ENCODE measurements at regions not wholly inside any gene's neighbourhood (a gene's known extent, or its start where the extent isn't known, plus 50 kb on each side); places are given as distances from the start of the nearest gene placed in this dataset.

DNA sequence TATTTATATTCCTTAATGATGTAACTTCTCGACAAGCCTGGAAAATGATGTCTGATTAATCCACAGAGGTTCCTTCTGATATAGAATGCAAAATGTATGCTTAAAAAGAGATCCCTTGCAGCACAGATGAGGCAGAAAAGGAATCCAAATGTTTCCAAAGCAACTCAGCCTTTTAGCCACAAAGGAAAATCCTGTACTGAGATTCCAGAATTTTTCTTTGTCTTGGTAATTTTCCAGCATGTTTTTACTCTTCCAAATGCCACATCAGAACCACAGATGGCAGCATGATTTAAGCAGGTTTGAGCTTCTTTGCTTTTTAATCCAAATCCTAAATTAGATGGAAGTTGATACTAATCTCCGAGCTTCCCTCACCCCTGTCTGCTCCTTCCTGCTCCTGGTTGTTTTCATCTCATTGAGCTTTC, 176.4 kb upstream of the PALMD start:
- TF ChIP-seq, protein P1, sequence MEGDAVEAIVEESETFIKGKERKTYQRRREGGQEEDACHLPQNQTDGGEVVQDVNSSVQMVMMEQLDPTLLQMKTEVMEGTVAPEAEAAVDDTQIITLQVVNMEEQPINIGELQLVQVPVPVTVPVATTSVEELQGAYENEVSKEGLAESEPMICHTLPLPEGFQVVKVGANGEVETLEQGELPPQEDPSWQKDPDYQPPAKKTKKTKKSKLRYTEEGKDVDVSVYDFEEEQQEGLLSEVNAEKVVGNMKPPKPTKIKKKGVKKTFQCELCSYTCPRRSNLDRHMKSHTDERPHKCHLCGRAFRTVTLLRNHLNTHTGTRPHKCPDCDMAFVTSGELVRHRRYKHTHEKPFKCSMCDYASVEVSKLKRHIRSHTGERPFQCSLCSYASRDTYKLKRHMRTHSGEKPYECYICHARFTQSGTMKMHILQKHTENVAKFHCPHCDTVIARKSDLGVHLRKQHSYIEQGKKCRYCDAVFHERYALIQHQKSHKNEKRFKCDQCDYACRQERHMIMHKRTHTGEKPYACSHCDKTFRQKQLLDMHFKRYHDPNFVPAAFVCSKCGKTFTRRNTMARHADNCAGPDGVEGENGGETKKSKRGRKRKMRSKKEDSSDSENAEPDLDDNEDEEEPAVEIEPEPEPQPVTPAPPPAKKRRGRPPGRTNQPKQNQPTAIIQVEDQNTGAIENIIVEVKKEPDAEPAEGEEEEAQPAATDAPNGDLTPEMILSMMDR (IDR thresholded peaks at IDR 0.05; ENCODE audit: control extremely low read depth in 1 of 3, insufficient read depth in 1 of 3, low read depth in 1 of 3, low read length in 3 of 3), result no peak
- TF ChIP-seq SP2 (IDR thresholded peaks at IDR 0.05; ENCODE audit: low read length) (no peak), SIN3A (conservative IDR thresholded peaks at IDR 0.05 in 1 of 2, IDR thresholded peaks at IDR 0.05 in 1 of 2; ENCODE audit: low read depth in 1 of 2, low read length in 2 of 2) (no peak), TEAD4 (IDR thresholded peaks at IDR 0.05; ENCODE audit: low read depth, low read length) (no peak), RAD21 (IDR thresholded peaks at IDR 0.05 in 1 of 2, conservative IDR thresholded peaks at IDR 0.05 in 1 of 2; ENCODE audit: low read depth in 2 of 2, low read length in 2 of 2) (no peak), RFX5 (IDR thresholded peaks at IDR 0.05; ENCODE audit: borderline replicate concordance, low read depth, low read length) (no peak)
